ENCODE measurements at regions not wholly inside any gene's neighbourhood (a gene's known extent, or its start where the extent isn't known, plus 50 kb on each side); places are given as distances from the start of the nearest gene placed in this dataset.

DNA sequence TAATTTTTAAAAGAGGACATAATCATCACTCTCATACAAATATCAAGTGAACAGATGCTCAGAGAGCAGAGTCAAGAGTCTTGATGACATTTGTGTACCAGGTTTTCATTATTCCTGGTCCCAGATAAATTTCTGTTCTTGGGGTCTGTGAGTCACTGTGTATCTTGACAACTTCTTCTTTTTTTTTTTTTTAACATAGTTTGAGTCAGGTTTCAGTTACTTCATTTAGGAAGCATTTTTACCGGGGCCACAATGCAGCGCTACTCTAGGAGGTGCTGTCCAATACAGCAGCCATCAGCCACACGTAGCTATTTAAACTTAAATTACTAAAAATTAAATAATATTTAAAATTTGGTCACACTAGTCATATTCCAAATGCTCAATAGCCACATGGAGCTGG is 188.1 kb upstream of the SAMSN1 start:
- H3K23me2 ChIP-seq (ENCODE audit: insufficient read length, low read depth, low read length, poor library complexity, severe bottlenecking) = no peaks in the 10 kb centered on the region
- H3T11ph ChIP-seq (ENCODE audit: low read length) = no peak overlapping the region
- H3K27ac ChIP-seq (ENCODE audit: insufficient read length, low read depth, low read length) = no peak overlapping the region
- Mint-ChIP-seq H3K4me3 (no peak overlapping the region), H3K4me1 (peaks cover 3 to 6% of the 10 kb centered on the region in 2 experiments), H3K27ac (no peak overlapping the region), H3K27me3 (ENCODE audit: low read depth) (no peaks in the 10 kb centered on the region), H3K36me3 (ENCODE audit: insufficient read depth in 1 of 3, low read depth in 3 of 3) (no peaks in the 10 kb centered on the region), H3K9me3 (peaks cover 0 to 1% of the 10 kb centered on the region in 2 experiments; a peak in 2 of 5 replicates)
- H3K23ac ChIP-seq (ENCODE audit: insufficient read length, low read depth, low read length) = no peak overlapping the region
- H2BK5ac ChIP-seq (ENCODE audit: insufficient read length, low read length) = no peak overlapping the region
- H3K9me3 ChIP-seq (ENCODE audit: control insufficient read depth, low read depth, low read length) = no peaks in the 10 kb centered on the region
- H3K4me2 ChIP-seq (ENCODE audit: insufficient read depth, insufficient read length, low read length) = no peak overlapping the region
- H2BK120ac ChIP-seq (ENCODE audit: low read depth, low read length, poor library complexity, severe bottlenecking) = no peak overlapping the region
- TF ChIP-seq, protein P1, sequence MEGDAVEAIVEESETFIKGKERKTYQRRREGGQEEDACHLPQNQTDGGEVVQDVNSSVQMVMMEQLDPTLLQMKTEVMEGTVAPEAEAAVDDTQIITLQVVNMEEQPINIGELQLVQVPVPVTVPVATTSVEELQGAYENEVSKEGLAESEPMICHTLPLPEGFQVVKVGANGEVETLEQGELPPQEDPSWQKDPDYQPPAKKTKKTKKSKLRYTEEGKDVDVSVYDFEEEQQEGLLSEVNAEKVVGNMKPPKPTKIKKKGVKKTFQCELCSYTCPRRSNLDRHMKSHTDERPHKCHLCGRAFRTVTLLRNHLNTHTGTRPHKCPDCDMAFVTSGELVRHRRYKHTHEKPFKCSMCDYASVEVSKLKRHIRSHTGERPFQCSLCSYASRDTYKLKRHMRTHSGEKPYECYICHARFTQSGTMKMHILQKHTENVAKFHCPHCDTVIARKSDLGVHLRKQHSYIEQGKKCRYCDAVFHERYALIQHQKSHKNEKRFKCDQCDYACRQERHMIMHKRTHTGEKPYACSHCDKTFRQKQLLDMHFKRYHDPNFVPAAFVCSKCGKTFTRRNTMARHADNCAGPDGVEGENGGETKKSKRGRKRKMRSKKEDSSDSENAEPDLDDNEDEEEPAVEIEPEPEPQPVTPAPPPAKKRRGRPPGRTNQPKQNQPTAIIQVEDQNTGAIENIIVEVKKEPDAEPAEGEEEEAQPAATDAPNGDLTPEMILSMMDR (conservative IDR thresholded peaks at IDR 0.05) = no peak
- H3K79me1 ChIP-seq (ENCODE audit: insufficient read depth, low read depth, low read length, poor library complexity, severe bottlenecking) = no peaks in the 10 kb centered on the region
- no peak overlapping the region for H2BK20ac ChIP-seq (ENCODE audit: low read depth, low read length, poor library complexity, severe bottlenecking)
- no peak overlapping the region for H3K4ac ChIP-seq (ENCODE audit: low read depth, low read length)
- no CpG with 5 or more reads among the region's 3 CpGs for WGBS (ENCODE audit: extremely low coverage, insufficient read length, low lambda C conversion rate)
- no peaks in the 10 kb centered on the region for H3K27me3 ChIP-seq (ENCODE audit: insufficient read depth, low read length)
- H4K8ac ChIP-seq (replicated peaks; ENCODE audit: insufficient read length, low read depth, low read length) = no peak overlapping the region
- no peak overlapping the region for H2BK12ac ChIP-seq (ENCODE audit: insufficient read length, low read depth, low read length)
- no peak for DNase-seq
- H3K9ac ChIP-seq (ENCODE audit: extremely low read depth, insufficient read length, low read length) = no peak overlapping the region
- H3K18ac ChIP-seq (ENCODE audit: insufficient read length, low read depth, low read length) = no peak overlapping the region
- H4K5ac ChIP-seq (ENCODE audit: insufficient read length, low read depth, low read length) = no peak overlapping the region
- H3K14ac ChIP-seq (ENCODE audit: insufficient read depth, low read length) = no peak overlapping the region
- H4K20me1 ChIP-seq (ENCODE audit: control insufficient read depth, insufficient read depth, insufficient read length) = no peaks in the 10 kb centered on the region
- no peaks in the 10 kb centered on the region for H3K4me1 ChIP-seq (ENCODE audit: insufficient read depth, low read length)
- no peak overlapping the region for H4K91ac ChIP-seq (ENCODE audit: insufficient read length, low read depth, low read length)
- no peaks in the 10 kb centered on the region for H3K79me2 ChIP-seq (ENCODE audit: insufficient read depth, low read length)
- no peak overlapping the region for H2BK15ac ChIP-seq (ENCODE audit: low read depth, low read length)
- H3K56ac ChIP-seq (ENCODE audit: insufficient read length, low read depth, low read length) = no peak overlapping the region
- no peak overlapping the region for H2AFZ ChIP-seq (ENCODE audit: low read length)
- H2AK5ac ChIP-seq (ENCODE audit: insufficient read length, low read length) = no peak overlapping the region

All from H9 (cell line).